Left lobe of liver (tissue), 2 donors: ENCODE measurements at regions not wholly inside any gene's neighbourhood (a gene's known extent, or its start where the extent isn't known, plus 50 kb on each side); places are given as distances from the start of the nearest gene placed in this dataset.
"Not testable (repeated sequence)": the region's sequence is repeated elsewhere in the genome, so short reads cannot be mapped to it uniquely, and the experiment has no call there.

Source experiments
- ATAC-seq: fragments of 200-7000 bp; cut with Tn5 transposase; one replicate; pipeline ENCODE4 v1.9.1; 2020; ENCODE audit warnings: mild to moderate bottlenecking, moderate library complexity
- DNase-seq: peaks from one replicate; pipeline ENCODE4 v3.0.0-alpha.2; 2020; ENCODE audit warnings: low spot score
- donor health status: DM: no; HTN: no; CAD: no; lungs with moderate emphysema.
- donor health status: DM: no; HTN: yes; CAD: no.

DNA sequence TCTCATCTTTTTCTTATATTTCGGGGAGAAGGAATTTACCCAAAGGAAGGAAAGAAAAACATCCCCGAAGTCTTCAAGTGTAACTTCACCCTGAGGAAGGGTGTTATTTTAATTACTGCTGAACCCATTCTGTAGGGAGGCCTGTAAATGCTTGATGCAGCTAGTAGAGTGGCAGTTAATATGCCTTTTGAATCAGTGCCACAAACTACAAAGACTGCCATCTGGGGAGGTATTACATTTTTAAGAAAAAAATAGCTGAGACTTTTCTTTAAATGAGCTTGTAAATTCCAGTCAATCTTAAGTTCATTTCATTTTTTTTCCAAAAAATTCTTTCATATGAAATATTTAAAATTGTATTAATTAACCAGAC, 233.1 kb upstream of the FERD3L start:
- DNase-seq (no peak), ATAC-seq (no peak)

DNA sequence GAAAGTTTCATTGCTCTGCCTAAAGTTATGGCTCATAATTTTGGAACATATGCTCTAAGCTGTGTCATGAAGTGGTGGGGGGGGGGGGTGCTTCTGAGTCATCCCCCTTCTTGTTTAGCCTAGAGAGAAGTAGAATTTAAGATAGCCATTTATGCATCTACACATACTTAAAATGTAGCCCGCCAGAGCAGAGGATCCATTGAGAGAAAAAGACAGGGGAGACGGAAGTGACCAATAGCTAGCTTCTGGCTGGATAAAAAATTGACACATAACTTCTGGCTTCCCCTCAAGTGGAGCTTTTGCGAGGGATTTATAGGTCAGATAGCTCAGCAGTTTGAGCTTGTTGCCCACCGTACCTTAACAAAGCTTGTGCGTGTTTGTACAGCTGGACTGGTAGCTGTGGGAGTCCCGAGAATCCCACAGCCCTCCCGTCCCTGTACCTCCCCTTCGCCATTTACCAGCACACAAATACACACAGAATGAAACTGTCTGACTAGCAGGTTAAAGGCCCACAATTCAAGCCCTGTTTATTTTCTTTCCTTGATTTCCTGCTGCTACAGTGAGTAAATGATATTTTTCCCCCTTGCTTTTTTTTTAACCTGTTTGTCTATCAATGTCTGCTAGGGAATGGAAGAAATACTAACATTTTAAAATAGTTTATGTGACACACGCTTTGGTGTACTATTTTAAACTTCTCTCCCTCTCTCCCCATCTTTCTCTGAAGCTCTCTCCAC, 232.6 kb upstream of the FERD3L start:
- no peak for ATAC-seq

DNA sequence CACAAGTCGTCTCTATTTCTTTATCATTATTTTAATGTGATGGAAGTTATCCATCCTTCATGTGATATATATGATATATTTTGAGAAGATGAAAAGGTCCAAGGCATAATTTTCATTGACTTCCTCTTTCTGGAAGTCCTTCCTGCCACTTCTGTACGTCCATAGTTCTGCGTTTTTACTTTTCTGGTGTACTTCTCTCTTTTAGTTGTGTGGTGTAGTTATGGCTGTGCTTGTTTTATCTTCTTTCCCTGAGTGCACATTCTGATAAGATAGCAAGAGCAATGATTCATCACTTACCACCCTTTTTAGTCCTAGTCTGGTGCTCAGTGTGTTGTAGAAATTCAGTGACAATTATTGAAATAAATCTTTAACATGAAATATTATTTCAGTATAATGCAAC, 231.3 kb upstream of the FERD3L start:
- ATAC-seq (no peak), DNase-seq (no peak)

More for the DNA sequence above, 232.6 kb upstream of the FERD3L start:
- DNase-seq, result no peak

DNA sequence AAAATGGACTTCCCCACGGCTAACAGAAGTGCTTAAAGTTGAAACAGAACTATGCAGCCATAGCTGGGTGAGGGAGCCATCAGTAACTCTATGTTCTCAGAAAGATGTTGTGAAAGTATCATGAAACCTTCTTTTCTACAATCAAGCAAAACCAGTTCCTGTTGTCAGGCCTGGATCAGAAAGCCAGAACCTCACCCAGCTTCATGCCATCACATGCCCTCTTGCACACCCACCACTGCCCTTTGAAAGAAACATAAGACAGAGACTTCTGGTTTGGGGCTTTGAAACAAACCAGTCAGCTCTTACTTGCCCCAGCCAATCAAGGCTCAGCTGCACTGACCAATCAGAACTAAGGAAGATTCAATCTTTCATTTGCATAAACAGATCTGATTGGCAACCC, 230.8 kb upstream of the FERD3L start:
- no peak for ATAC-seq
- DNase-seq, result no peak

DNA sequence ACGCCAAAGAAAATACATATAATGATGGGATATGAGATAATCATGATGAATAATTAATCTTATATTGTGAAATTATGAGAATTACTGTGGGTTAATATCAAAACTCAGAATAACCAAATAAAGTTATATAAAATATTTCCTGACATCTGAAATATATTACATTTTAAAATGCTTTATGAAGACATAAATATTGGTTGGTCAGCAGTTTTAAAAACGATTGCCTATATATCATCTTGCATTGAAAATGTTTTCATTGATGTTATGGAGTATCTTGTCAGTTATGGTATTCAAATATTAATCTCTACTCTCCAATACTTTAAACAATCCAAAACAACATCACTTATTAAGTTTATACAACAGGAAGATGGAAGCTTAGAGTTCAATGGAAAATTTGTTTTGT, 228.1 kb upstream of the FERD3L start:
- DNase-seq, result no peak
- no peak for ATAC-seq

DNA sequence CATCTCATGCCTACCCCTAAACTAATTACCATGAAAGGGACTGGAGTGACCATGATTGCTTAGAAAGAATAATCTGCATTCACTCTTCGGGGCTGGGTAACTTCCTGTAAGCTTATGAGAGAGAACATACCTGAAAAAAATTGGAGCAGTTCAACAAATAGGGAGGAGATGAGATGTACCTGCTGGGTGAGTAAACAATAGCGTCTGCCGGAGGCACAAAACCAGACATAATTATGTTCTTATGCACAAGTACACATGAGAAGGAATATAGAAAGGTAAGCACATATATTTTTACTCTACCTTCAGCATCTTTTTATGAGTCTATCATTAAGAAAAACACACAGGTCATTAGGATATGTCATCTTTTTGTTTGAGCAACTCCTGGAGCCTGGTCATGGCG, 224.6 kb upstream of the FERD3L start:
- ATAC-seq (no peak), DNase-seq (no peak)

DNA sequence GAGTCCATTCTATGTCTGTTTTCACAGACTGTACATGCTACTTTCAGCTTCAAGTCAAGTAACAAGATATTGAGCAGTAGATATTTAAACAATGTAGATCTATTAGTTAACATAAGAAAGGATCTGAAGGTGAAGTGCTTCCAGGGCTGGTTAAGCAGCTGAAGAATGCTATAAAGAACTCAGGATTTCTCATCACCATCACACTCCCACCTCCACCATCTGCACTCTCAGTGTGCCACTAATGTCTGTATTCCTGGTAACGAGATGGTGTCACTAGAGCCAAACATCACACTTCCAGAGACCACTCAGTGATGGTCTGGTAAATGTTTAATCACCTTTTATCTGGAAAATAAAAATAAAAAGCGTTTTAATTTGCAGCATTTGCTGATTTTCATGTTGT, 224.0 kb upstream of the FERD3L start:
- no peak for ATAC-seq
- no peak for DNase-seq

DNA sequence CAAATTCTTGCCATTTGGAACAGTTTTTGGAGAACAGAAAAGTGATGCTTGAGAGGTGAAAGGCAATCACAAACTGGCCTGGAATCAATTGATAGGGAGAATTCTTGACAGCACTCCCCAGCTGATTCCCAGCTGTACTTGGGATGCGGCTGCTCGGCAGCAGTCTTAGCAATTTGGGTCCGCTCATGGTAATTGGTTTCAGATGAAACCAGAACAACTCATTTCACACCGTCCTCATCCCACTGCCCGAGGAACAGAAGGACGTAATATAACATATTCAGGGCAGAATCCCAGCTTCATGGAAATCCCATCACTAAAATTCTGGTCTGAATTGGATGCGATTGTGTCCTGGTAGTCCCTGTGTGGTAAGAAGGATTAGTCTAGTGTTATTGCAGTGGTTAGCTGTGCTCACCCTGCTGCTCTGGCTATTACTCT, 223.3 kb upstream of the FERD3L start:
- ATAC-seq (no peak), DNase-seq (no peak)

DNA sequence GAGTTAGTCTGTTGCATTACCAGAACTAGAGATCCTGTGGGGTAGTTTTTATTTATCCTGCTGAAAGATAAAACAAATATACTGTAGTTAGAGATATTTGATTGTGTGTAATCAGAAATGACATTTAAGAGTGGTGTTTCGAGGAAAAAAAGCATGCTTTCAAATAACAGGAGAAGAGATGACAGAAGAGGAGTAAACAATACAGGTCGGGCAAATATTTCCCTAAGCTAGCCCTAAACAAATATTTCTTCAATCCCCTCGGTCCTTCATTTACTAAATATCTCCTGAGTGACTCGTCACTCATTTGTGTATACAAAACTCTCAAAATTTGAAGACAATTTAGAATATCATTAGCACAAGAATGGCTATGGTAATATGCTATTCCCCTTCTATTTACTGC, 219.7 kb upstream of the FERD3L start:
- DNase-seq (no peak), ATAC-seq (no peak)

DNA sequence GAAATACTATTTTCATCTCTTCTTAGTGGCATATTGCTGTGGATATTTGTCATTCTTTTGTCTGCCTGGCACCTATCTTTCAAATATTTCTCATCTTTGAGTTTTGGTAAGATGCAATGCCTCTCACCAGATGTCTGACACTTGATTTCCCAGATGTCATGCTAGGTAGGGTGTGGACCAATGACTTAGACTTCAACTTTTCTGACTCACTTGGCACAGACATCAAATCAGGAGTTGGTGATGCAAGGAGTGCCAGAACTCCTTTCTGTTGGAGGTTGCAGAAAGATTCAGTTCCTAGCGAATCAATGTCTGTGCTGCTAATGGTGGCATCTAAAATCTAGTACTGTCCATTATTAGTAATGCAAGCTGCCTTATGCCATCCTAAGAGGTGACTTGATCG, 216.9 kb upstream of the FERD3L start:
- DNase-seq (no peak), ATAC-seq (no peak)

DNA sequence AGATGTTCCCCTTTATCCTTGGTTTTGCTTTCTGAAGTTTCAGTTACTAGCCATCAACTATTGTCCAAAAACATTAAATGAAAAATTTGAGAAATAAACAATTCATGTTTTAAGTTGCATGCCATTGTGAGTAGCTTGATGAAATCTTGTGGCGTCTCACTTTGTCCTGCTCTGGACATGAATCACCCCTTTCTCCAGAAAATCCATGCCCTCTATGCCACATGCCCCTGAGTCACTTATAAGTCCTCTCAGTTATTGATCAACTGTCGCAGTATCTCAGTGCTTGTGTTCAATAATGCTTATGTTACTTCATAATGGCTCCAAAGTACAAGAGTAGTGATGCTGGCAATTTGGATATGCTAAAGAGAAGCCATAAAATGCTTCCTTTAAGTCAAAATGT, 208.0 kb upstream of the FERD3L start:
- DNase-seq (no peak), ATAC-seq (no peak)

DNA sequence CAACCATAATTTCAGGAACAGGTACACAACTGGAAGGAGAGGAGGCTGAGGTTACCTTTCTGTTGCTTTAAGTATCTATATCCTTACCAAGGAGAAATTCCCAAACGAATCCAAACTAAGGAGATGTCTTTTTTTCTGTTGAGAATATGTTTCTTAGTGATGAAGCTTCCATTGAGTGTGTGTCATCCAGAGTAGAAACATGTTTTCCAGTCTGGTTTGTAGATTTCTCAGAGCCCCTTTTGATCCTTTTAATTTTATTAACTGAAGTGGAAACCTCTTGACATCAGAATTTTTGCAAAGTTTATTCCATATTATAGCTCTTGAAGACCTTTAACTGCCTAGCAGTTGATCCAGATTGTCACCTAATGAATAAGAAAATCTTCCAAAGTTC, 207.1 kb upstream of the FERD3L start:
- DNase-seq (no peak), ATAC-seq (no peak)

DNA sequence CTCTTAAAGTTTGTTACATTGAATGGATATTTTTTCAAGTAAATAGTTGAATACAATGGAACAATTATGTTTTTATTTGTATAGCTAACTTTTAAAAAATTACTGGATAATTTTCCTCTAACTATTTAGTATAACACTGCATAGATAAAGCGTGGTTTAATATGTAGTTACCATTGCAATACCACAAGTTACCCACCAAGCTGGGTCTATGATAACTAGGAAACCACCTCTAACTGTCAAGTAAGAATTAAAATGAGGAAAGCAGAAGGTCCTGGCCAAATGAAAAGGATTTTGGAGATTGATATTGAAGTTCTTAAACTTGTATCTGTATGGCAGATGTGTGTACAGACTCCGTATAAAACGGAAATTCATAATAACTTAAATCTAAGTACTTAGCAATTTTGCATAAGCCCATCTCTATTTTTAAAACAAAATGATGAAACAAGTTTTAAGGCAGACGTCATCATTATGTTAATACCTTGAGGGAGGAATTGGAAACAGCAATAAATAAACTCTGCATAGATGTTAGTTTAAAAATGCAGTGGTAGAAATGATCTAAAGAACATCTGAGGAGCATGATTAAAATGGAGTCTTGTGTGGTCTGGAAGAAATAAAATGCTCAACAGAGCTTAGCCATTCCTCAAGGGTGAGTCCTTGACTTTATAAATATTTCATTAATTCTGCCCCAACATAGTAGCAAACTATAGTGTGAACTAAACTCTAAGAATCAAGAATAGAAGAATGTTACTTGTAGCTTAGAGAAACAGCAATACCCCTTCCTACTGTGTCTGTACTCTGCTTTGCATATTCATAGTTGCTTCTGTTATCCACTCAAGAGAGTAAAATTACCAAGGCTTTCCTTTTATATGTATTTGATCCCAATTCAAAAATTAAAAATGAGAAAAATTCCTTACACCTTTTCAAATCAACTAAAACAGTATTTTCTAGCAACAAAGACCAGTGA, 206.4 kb upstream of the FERD3L start:
- DNase-seq, result no peak

DNA sequence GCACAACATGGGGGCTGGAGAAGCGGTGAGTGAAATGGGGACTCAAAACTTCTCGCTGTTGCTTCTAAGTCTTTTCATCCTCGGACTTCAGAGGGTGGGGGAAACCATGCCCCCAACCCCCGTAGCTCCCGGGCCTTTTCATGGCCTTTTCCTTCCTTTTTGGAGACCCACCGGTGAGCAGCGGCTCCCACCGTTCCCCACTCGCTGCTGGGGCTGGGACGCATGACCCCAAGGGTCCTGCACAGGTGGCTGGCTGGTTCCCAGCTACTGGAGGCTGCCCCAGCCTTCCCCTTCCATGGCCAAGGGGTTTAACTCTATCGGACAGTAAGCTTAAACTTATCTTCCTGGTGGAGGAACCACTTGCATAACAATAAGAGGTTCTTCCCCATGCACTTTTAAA, 194.3 kb upstream of the FERD3L start:
- ATAC-seq (no peak), DNase-seq (no peak)

More for the DNA sequence above, 206.4 kb upstream of the FERD3L start:
- ATAC-seq, result no peak

DNA sequence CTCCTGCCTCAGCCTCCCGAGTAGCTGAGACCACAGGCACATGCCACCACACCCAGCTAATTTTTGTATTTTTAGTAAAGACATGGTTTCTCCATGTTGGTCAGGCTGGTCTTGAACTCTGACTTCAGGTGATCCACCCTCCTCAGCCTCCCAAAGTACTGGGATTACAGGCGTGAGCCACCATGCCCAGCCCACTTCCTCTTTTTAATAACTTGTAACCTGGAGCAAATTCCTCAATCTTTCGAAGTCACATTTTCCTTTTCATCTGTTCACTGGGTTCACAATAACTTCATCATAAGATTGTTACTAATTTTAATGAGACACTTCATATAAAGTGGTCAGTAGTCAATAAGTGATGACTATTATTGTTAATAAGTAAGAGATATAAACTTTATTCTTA, 193.3 kb upstream of the FERD3L start:
- ATAC-seq, DNase-seq: not testable (repeated sequence)

DNA sequence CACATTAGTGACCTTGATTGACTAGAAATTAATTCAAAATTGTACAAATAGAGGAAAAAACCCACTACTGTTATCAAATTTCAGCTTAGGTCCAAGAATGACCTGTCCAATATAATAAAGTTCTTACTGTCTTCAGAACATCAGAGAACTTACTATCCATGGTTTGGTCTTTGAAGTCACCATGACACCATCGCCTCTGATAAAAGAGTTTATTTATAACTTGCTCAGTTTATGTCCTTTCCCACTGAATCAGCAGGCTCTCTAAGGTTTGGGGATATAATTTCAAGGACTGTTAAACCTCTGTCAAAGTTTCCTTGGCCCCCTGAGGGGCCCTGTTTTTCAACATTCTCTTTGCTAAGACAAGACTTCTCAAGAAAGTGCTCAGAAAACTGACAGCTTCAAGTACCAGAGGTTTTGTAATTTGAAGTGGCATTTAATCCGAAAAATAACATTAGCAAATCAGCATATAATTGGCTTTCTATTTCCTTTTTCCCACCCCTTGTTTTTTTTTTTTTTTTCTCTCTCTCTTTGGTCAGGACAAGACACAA, 191.7 kb upstream of the FERD3L start:
- ATAC-seq, result no peak
- no peak for DNase-seq

DNA sequence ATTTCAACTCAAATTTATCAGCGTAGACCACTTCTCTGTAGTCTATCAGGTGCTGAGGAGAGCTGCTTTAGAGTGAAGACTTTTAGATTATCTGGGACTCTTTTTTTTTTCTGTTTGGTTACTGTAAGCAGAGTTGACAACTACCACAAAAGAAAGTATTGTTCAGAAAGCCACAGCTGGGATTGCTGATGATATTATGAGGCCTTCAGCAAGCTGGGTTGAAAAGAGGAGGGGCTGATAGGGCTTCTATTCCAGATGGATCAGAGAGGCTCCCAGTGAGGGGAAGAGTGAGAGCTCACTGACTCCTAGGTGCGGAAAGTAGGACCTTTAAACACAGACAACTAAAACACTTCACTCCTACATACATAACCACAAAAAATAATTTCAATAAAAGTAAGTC, 188.5 kb upstream of the FERD3L start:
- ATAC-seq, result no peak
- DNase-seq, result no peak

DNA sequence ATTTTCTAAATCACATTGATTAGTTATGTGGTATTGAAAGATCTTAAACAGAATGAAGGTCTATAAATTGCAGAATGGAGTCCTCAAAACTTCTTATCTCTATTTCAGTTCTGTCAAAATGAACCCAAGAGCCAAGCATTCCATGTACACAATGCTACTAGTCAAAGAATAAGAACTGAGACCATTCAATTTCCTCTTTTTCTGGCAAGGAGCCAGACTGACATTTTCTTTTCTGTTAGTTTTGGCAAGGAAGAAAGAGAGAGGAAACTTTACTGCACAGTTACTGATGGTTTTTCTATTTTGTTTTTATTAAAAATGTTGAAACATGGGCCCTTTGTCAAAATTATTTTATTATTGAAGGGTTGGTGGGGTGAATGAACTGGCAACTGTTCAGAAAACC, 181.8 kb upstream of the FERD3L start:
- DNase-seq, result no peak
- no peak for ATAC-seq

DNA sequence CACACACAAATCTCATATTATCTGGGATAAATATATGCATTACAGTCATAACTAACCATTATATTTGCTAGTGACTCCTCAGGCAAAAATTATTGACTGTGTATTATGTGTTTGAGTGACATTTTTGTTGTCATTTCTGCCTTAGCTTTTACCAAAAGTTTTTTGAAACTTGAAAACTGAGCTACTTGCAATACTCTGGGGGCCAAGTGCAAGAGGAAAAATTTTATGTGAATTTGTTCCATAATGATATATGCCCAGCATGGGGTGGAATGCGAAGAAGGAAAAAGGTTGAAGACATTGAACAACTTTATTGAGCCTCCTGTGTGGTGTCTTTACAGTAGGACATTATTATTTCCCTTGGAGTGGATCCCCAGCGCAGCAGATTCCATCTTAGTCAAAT, 176.8 kb upstream of the FERD3L start:
- no peak for ATAC-seq
- DNase-seq, result no peak

DNA sequence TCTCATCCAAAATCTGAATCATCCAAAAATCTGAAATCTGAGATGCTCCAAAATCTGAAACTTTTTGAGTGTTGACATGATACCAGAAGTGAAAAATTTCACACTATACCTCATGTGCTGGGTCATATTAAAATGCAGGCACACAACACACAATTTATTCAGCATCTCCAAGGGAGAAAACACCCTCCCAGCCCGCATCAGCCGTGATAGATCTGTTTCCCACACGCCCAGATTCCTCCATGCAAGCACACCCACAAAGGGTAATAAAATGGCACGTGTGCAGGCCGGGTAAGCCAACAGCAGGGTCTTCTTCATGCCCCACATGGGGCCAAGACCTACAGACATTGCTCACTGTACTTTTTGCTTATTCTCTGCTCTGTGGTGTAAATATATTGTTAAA, 173.1 kb upstream of the FERD3L start:
- no peak for DNase-seq

DNA sequence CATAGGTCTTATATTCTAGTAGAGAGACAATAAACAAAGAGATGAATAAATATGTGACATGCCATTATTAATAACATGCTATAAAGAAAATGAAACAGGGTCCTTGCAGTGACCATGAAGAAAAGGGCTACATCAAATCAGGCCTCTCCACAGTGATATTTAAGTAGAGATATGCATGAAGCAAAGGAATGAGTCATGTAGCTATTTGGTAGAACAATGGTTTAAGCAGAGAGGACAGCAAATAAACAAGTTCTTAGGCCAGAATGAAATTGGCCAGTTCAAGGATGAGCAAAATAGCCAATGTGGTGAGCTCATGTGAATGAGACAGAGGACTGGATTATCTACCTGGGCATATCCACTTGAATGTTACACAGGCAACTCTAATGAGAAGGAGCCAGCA, 172.2 kb upstream of the FERD3L start:
- no peak for ATAC-seq

More for the DNA sequence above, 173.1 kb upstream of the FERD3L start:
- ATAC-seq, result no peak

DNA sequence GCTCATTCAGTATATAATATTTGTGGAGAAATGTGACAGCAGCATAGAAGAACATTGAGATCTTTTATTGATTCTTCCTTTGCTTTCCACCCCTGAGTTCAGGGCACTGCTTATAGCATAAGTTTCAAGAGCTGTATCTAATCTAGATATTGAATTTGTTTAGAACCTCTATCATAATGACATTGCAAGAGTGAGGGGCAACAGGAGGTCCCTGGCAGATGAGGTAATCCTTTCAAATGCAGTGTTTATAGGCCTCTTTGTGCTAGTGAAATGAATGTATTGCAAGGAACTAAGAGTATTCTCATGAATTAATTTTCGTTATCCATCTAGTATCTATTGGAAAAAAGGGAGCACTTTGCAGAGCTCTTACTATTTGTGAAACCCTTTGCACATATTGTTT, 167.2 kb upstream of the FERD3L start:
- DNase-seq (no peak), ATAC-seq (no peak)

More for the DNA sequence above, 172.2 kb upstream of the FERD3L start:
- DNase-seq, result no peak
